B cell (primary cell): ENCODE measurements at regions not wholly inside any gene's neighbourhood (a gene's known extent, or its start where the extent isn't known, plus 50 kb on each side); places are given as distances from the start of the nearest gene placed in this dataset.

Experiments used
- ATAC-seq: fragments of 200-7000 bp; cut with Tn5 transposase; one replicate; pipeline ENCODE4 v1.10.0; 2021; ENCODE audit warnings: low read depth, mild to moderate bottlenecking, moderate number of reproducible peaks, moderate library complexity
- CTCF ChIA-PET: fragments of 350-600 bp; sonication (Branson Sonifier 250); formaldehyde crosslinking; loops from one replicate; lab custom pipeline; 2021; ENCODE audit warnings: antibody characterized with exemption, inconsistent platforms; lab: Charles Lee
- POLR2A ChIA-PET: fragments of 350-600 bp; sonication (Branson Sonifier 250); formaldehyde crosslinking; loops from one replicate; lab custom pipeline; 2021; ENCODE audit warnings: antibody characterized with exemption; lab: Charles Lee
- DNase-seq: peaks from one replicate; pipeline ENCODE4 v3.0.0; 2013
- H2AFZ ChIP-seq: 2 replicates; pipeline ENCODE4 v1.6.1; 2012; ENCODE audit warnings: mild to moderate bottlenecking, low read depth, low read length; ENCODE audit not compliant: insufficient read depth, poor library complexity, severe bottlenecking
- H3K27ac ChIP-seq, 2 donors: 1 replicate in 1 of 2; 2 replicates in 1 of 2; pipeline ENCODE4 v1.5.1; 2012 to 2013; ENCODE audit warnings: low read length in 2 of 2, mild to moderate bottlenecking in 2 of 2, moderate library complexity in 1 of 2
- H3K27me3 ChIP-seq, 4 experiments: fragments of 200-600 bp in 1 of 4; sonication (generic) in 1 of 4; replicated peaks in 1 of 4; 1 replicate in 2 of 4; 2 replicates in 2 of 4; pipeline versions ENCODE4 v1.6.1 to v1.7.0; 2013 to 2016; ENCODE audit warnings: low read length in 3 of 4, mild to moderate bottlenecking in 2 of 4, mixed read lengths in 1 of 4, moderate library complexity in 1 of 4; ENCODE audit not compliant: insufficient read depth in 4 of 4, control insufficient read depth in 3 of 4; ENCODE audit errors: control extremely low read depth in 1 of 4
- H3K36me3 ChIP-seq, 2 experiments: replicated peaks in 1 of 2; 1 replicate in 1 of 2; 2 replicates in 1 of 2; pipeline versions ENCODE4 v1.6.1 to v1.7.1; 2013; ENCODE audit warnings: low read length in 1 of 2; ENCODE audit not compliant: insufficient read depth in 2 of 2, control insufficient read depth in 1 of 2; ENCODE audit errors: control extremely low read depth in 1 of 2, extremely low read depth in 1 of 2
- H3K4me1 ChIP-seq, 2 donors: fragments of 200-600 bp in 1 of 2; sonication (generic) in 1 of 2; 1 replicate in 1 of 2; 2 replicates in 1 of 2; pipeline versions ENCODE4 v1.5.1 to v1.6.1; 2013 to 2017; ENCODE audit warnings: low read length in 2 of 2; ENCODE audit not compliant: control insufficient read depth in 2 of 2, insufficient read depth in 2 of 2
- H3K4me2 ChIP-seq: replicated peaks from 2 replicates; pipeline ENCODE3; 2012; ENCODE audit warnings: mild to moderate bottlenecking, low read depth, low read length; ENCODE audit not compliant: poor library complexity, severe bottlenecking
- H3K4me3 ChIP-seq, 5 experiments: fragments of 200-600 bp in 1 of 5; sonication (generic) in 1 of 5; 1 replicate in 3 of 5; 2 replicates in 2 of 5; pipeline versions ENCODE4 v1.5.1 to v1.7.0; 2011 to 2016; ENCODE audit warnings: low read length in 4 of 5, mild to moderate bottlenecking in 4 of 5, low read depth in 2 of 5, control low read depth in 1 of 5, moderate library complexity in 1 of 5; ENCODE audit not compliant: insufficient read depth in 1 of 5; ENCODE audit errors: control extremely low read depth in 1 of 5, extremely low read depth in 1 of 5
- H3K79me2 ChIP-seq: fragments of 200-600 bp; sonication (generic); one replicate; pipeline ENCODE4 v1.6.0; 2016; ENCODE audit warnings: low read length; ENCODE audit not compliant: control insufficient read depth, insufficient read depth
- H3K9ac ChIP-seq: fragments of 200-600 bp; sonication (generic); 2 replicates; pipeline ENCODE4 v1.6.1; 2017; ENCODE audit warnings: mild to moderate bottlenecking, low read length, moderate library complexity
- H3K9me3 ChIP-seq, 3 donors: one replicate each; pipeline versions ENCODE4 v1.6.1 to v1.7.1; 2013; ENCODE audit warnings: low read length in 2 of 3; ENCODE audit not compliant: control insufficient read depth in 2 of 3, insufficient read depth in 1 of 3; ENCODE audit errors: control extremely low read depth in 1 of 3
- H4K20me1 ChIP-seq: 2 replicates; pipeline ENCODE4 v1.6.0; 2012; ENCODE audit warnings: mild to moderate bottlenecking, low read length; ENCODE audit not compliant: insufficient read depth, control insufficient read depth, poor library complexity, severe bottlenecking
- H3K27ac Mint-ChIP-seq: one replicate; pipeline ENCODE4 v1.8.0; 2021; ENCODE audit warnings: mixed read lengths
- H3K27me3 Mint-ChIP-seq: one replicate; pipeline ENCODE4 v1.8.0; 2021; ENCODE audit warnings: mixed read lengths
- H3K4me1 Mint-ChIP-seq: one replicate; pipeline ENCODE4 v1.8.0; 2021; ENCODE audit warnings: mixed read lengths
- H3K4me3 Mint-ChIP-seq: one replicate; pipeline ENCODE4 v1.8.0; 2021; ENCODE audit warnings: mixed read lengths
- H3K9me3 Mint-ChIP-seq: one replicate; pipeline ENCODE4 v1.8.0; 2022; ENCODE audit warnings: mixed read lengths; ENCODE audit not compliant: insufficient read depth
- EZH2 ChIP-seq: IDR thresholded peaks from 2 replicates; pipeline ENCODE4 v1.6.1; 2012; ENCODE audit warnings: borderline replicate concordance, low read depth, mild to moderate bottlenecking, moderate library complexity, low read length; ENCODE audit not compliant: insufficient read depth, poor library complexity, severe bottlenecking
- WGBS: methylation state at CpG from one replicate; pipeline ENCODE4 v1.1.5; 2013; ENCODE audit warnings: missing lambda C conversion rate; ENCODE audit not compliant: insufficient coverage; 5-methylcytosine and 5-hydroxymethylcytosine counted together
- intact Hi-C: fragments of 100-400 bp; cut with micrococcal nuclease; formaldehyde crosslinking; loops from one replicate; pipeline ENCODE4 v1.10.0; 2022
- TF ChIP-seq, protein P1 (sequence below): fragments of 200-600 bp; IDR thresholded peaks from one replicate; pipeline ENCODE4 v1.8.0; 2022; ENCODE audit warnings: antibody characterized with exemption, mild to moderate bottlenecking

- intact Hi-C loops, result no loop called here
- Mint-ChIP-seq H3K27ac (no peak overlapping the region), H3K4me1 (no peaks in the 10 kb centered on the region), H3K27me3 (no peaks in the 10 kb centered on the region), H3K4me3 (no peak overlapping the region), H3K9me3 (no peaks in the 10 kb centered on the region)
- ChIA-PET CTCF (no interaction called here), POLR2A (no interaction called here)
- Histone ChIP-seq H3K36me3 (no peaks in the 10 kb centered on the region), H2AFZ (no peak overlapping the region), H3K27ac (no peak overlapping the region), H3K9ac (no peak overlapping the region), H3K27me3 (no peaks in the 10 kb centered on the region), H3K9me3 (peaks cover 0 to 3% (median 0%) of the 10 kb centered on the region in 3 donors), H3K4me2 (no peak overlapping the region), H3K4me3 (no peak overlapping the region), H3K79me2 (no peaks in the 10 kb centered on the region), H3K4me1 (no peaks in the 10 kb centered on the region), H4K20me1 (no peaks in the 10 kb centered on the region)
- no peak for ATAC-seq
- no peak for TF ChIP-seq EZH2
- TF ChIP-seq, protein P1, sequence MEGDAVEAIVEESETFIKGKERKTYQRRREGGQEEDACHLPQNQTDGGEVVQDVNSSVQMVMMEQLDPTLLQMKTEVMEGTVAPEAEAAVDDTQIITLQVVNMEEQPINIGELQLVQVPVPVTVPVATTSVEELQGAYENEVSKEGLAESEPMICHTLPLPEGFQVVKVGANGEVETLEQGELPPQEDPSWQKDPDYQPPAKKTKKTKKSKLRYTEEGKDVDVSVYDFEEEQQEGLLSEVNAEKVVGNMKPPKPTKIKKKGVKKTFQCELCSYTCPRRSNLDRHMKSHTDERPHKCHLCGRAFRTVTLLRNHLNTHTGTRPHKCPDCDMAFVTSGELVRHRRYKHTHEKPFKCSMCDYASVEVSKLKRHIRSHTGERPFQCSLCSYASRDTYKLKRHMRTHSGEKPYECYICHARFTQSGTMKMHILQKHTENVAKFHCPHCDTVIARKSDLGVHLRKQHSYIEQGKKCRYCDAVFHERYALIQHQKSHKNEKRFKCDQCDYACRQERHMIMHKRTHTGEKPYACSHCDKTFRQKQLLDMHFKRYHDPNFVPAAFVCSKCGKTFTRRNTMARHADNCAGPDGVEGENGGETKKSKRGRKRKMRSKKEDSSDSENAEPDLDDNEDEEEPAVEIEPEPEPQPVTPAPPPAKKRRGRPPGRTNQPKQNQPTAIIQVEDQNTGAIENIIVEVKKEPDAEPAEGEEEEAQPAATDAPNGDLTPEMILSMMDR, result no peak
- no peak for DNase-seq
- no CpG with 5 or more reads among the region's 1 CpG for WGBS
These were observed 121.1 kb upstream of the GHR start for GRCh38 chr5:42302186-42302585.

- no peaks in the 10 kb centered on the region for H3K79me2 ChIP-seq
- no CpG with 5 or more reads among the region's 1 CpG for WGBS
- POLR2A ChIA-PET, result no interaction called here
- no peaks in the 10 kb centered on the region for H3K4me1 Mint-ChIP-seq
- ATAC-seq (no peak), DNase-seq (no peak)
- H3K4me1 ChIP-seq, result no peaks in the 10 kb centered on the region
- TF ChIP-seq EZH2, result no peak
- TF ChIP-seq, protein P1, result no peak
- no peaks in the 10 kb centered on the region for H3K27me3 ChIP-seq
- H3K4me2 ChIP-seq, result no peak overlapping the region
- no peak overlapping the region for H3K27ac ChIP-seq
- H3K9ac ChIP-seq, result no peak overlapping the region
- no peaks in the 10 kb centered on the region for H3K9me3 Mint-ChIP-seq
- intact Hi-C loops, result no loop called here
- no peaks in the 10 kb centered on the region for H4K20me1 ChIP-seq
- H3K27me3 Mint-ChIP-seq, result no peaks in the 10 kb centered on the region
- H3K36me3 ChIP-seq, result no peaks in the 10 kb centered on the region
- no peak overlapping the region for H2AFZ ChIP-seq
- H3K9me3 ChIP-seq, result no peaks in the 10 kb centered on the region
- no peak overlapping the region for H3K27ac Mint-ChIP-seq
- H3K4me3 ChIP-seq, result no peak overlapping the region
- CTCF ChIA-PET, result no interaction called here
- no peak overlapping the region for H3K4me3 Mint-ChIP-seq
These were observed 117.0 kb upstream of the GHR start for GRCh38 chr5:42306287-42306686.
